Tibial nerve (tissue), 4 donors: ENCODE measurements at regions not wholly inside any gene's neighbourhood (a gene's known extent, or its start where the extent isn't known, plus 50 kb on each side); places are given as distances from the start of the nearest gene placed in this dataset.

Experiments
- CTCF ChIP-seq, 5 experiments: fragments of 200-600 bp in 3 of 5; fragments of 450-650 bp in 2 of 5; sonication (generic) in 3 of 5; IDR thresholded peaks; one replicate each; pipeline ENCODE4 v1.5.1; 2016 to 2019; ENCODE audit warnings: antibody characterized with exemption in 5 of 5, mild to moderate bottlenecking in 3 of 5, moderate library complexity in 2 of 5
- EP300 ChIP-seq, 2 donors: sonication (generic); formaldehyde crosslinking; IDR thresholded peaks; one replicate each; pipeline ENCODE4 v1.6.1; 2017; ENCODE audit warnings: antibody characterized with exemption in 2 of 2, mild to moderate bottlenecking in 1 of 2

- TF ChIP-seq EP300 (IDR thresholded peaks at IDR 0.05) (no peak), CTCF (IDR thresholded peaks at IDR 0.05) (no peak)
Measured at GRCh38 chr19:23571175-23571574, 115.8 kb downstream of the ZNF675 start.
